Heart left ventricle (tissue), 13 donors: ENCODE measurements at regions not wholly inside any gene's neighbourhood (a gene's known extent, or its start where the extent isn't known, plus 50 kb on each side); places are given as distances from the start of the nearest gene placed in this dataset.

Experiments used
- CTCF ChIP-seq, 12 donors: fragments of 200-600 bp; sonication (generic) in 4 of 12; IDR thresholded peaks; one replicate each; pipeline versions ENCODE4 v1.5.0 to v1.8.0; 2018 to 2022; ENCODE audit warnings: antibody characterized with exemption in 12 of 12, mild to moderate bottlenecking in 5 of 12
- POLR2A ChIP-seq, 2 donors: fragments of 450-650 bp; IDR thresholded peaks; one replicate each; pipeline ENCODE4 v1.6.1; 2017; ENCODE audit warnings: antibody characterized with exemption in 2 of 2, mild to moderate bottlenecking in 2 of 2, moderate library complexity in 2 of 2
- donor health status: ischemic (EF 13 %, LVEDD 7.1; RV severe dilation, severe dysfunction).
- donor health status: DM: no; HTN: yes; CAD: no.
- donor health status: DM: no; HTN: no; CAD: no.
- donor health status: ischemic (EF 25% LVEDD 6.9; RV normal size, moderate dysfunction).
- donor health status: ischemic (EF 25% LVEDD 5.7; RV mildly dilated, moderate dysfunction).
- donor health status: ischemic (EF 35%, LVEDD 5.7; RV mildly dilated, moderate dysfunction).
- donor health status: nonischemic (EF 11% LVEDD 7.7; RV severe dilation, severe dysfunction).
- donor health status: DM: yes; HTN: yes; CAD: no.
- donor health status: PGD.
- donor health status: ischemic (EF 29% LVEDD 5.4; RV normal size, mild dysfunction).
- donor health status: nonischemic (EF 23%, LVEDD 6.1; RV moderate dilation, normal function).

- TF ChIP-seq CTCF (IDR thresholded peaks at IDR 0.05) (no peak), POLR2A (IDR thresholded peaks at IDR 0.05) (no peak)
These were observed 173.5 kb upstream of the IRS2 start for GRCh38 chr13:109959903-109960302.
